ENCODE measurements at regions not wholly inside any gene's neighbourhood (a gene's known extent, or its start where the extent isn't known, plus 50 kb on each side); places are given as distances from the start of the nearest gene placed in this dataset.

DNA sequence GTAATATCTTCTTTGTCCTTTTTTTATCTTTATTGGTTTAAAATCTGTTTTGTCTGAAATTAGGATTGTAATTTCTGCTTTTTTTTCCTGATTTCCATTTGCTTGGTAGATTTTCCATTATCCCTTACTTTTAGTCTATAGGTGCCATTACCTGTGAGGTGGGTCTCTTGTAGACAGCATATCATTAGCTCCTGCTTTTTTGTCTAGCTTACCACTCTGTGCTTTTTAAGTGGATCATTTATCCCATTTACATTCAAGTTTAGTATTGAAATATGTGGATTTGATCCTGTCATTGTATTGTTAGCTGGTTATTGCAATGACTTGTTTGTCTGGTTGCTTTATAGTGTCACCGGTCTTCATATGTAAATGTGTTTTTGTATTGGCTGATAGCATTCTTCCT lies 958.6 kb upstream of the SLIT2 start:
- TF ChIP-seq, protein P1, sequence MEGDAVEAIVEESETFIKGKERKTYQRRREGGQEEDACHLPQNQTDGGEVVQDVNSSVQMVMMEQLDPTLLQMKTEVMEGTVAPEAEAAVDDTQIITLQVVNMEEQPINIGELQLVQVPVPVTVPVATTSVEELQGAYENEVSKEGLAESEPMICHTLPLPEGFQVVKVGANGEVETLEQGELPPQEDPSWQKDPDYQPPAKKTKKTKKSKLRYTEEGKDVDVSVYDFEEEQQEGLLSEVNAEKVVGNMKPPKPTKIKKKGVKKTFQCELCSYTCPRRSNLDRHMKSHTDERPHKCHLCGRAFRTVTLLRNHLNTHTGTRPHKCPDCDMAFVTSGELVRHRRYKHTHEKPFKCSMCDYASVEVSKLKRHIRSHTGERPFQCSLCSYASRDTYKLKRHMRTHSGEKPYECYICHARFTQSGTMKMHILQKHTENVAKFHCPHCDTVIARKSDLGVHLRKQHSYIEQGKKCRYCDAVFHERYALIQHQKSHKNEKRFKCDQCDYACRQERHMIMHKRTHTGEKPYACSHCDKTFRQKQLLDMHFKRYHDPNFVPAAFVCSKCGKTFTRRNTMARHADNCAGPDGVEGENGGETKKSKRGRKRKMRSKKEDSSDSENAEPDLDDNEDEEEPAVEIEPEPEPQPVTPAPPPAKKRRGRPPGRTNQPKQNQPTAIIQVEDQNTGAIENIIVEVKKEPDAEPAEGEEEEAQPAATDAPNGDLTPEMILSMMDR (IDR thresholded peaks at IDR 0.05), result no peak
- no peak for TF ChIP-seq POLR2A (IDR thresholded peaks at IDR 0.05)
